ENCODE measurements at regions not wholly inside any gene's neighbourhood (a gene's known extent, or its start where the extent isn't known, plus 50 kb on each side); places are given as distances from the start of the nearest gene placed in this dataset.

DNA sequence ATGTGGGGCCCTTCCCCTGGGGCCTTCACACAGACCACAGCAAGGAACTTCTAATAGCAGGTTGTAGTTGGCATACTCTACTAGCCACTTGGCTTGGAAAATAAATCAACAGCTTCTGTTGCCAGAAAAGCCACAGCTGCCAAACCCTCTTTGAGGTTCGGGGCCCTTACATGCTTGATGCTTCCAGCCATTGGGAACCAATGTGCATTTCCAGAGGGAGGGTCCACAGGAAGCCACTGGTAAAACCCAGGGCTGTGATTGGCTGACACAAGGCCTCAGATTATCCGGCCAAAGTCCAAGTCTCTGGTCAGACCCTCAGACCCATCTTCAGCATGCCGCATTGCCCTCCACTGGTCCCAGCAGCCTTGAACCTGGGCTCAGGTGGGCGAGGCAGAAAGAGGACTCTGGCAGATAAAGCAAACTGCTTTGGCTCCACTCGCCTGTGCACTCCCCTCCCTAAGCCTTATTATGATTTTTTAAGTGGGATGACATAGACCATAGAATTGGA is 214.4 kb downstream of the BCL11B start:
- no peaks in the 10 kb centered on the region for H3K27me3 ChIP-seq (ENCODE audit: control insufficient read depth, insufficient read depth, low read length)
- H3K4me3 ChIP-seq (ENCODE audit: low read length) = no peak overlapping the region
- H3K9me3 ChIP-seq (ENCODE audit: control insufficient read depth, insufficient read depth, low read length) = no peaks in the 10 kb centered on the region
- H3K36me3 ChIP-seq (ENCODE audit: control insufficient read depth, insufficient read depth, low read length) = no peaks in the 10 kb centered on the region
- no peaks in the 10 kb centered on the region for H3K4me1 ChIP-seq (ENCODE audit: control insufficient read depth, insufficient read depth, low read length)
- no CpG with 5 or more reads among the region's 5 CpGs for WGBS (ENCODE audit: insufficient coverage, insufficient read length)
- H3K27ac ChIP-seq (ENCODE audit: low read length) = no peak overlapping the region
- no peak for DNase-seq (ENCODE audit: low read depth, low spot score)

- Histone ChIP-seq H3K4me3 (ENCODE audit: low read length) (no peak overlapping the region), H3K36me3 (ENCODE audit: control insufficient read depth, insufficient read depth, low read length) (no peaks in the 10 kb centered on the region), H3K9me3 (ENCODE audit: control insufficient read depth, insufficient read depth, low read length) (no peaks in the 10 kb centered on the region), H3K27ac (ENCODE audit: low read length) (no peak overlapping the region), H3K27me3 (ENCODE audit: control insufficient read depth, insufficient read depth, low read length) (no peaks in the 10 kb centered on the region), H3K4me1 (ENCODE audit: control insufficient read depth, insufficient read depth, low read length) (no peaks in the 10 kb centered on the region)
- no CpG with 5 or more reads among the region's 8 CpGs for WGBS (ENCODE audit: insufficient coverage, insufficient read length)
- no peak for DNase-seq (ENCODE audit: low read depth, low spot score)
Observed at GRCh38 chr14:99058542-99058941, 213.5 kb downstream of the BCL11B start.

- H3K36me3 ChIP-seq (ENCODE audit: control insufficient read depth, insufficient read depth, low read length) = no peaks in the 10 kb centered on the region
- H3K4me3 ChIP-seq (ENCODE audit: low read length) = no peak overlapping the region
- no peak for DNase-seq (ENCODE audit: low read depth, low spot score)
- H3K9me3 ChIP-seq (ENCODE audit: control insufficient read depth, insufficient read depth, low read length) = no peaks in the 10 kb centered on the region
- H3K27me3 ChIP-seq (ENCODE audit: control insufficient read depth, insufficient read depth, low read length) = no peaks in the 10 kb centered on the region
- H3K4me1 ChIP-seq (ENCODE audit: control insufficient read depth, insufficient read depth, low read length) = no peaks in the 10 kb centered on the region; the same call in 1 of the 2 replicates
- WGBS (ENCODE audit: insufficient coverage, insufficient read length) = no CpG with 5 or more reads among the region's 10 CpGs
- no peak overlapping the region for H3K27ac ChIP-seq (ENCODE audit: low read length)
Observed at GRCh38 chr14:99062216-99062615, 209.8 kb downstream of the BCL11B start.

GRCh38 chr14:99062772-99063418 is 209.1 kb downstream of the BCL11B start:
- no peaks in the 10 kb centered on the region for H3K27me3 ChIP-seq (ENCODE audit: control insufficient read depth, insufficient read depth, low read length)
- H3K27ac ChIP-seq (ENCODE audit: low read length) = no peak overlapping the region
- WGBS (ENCODE audit: insufficient coverage, insufficient read length) = no CpG with 5 or more reads among the region's 18 CpGs
- H3K4me3 ChIP-seq (ENCODE audit: low read length) = no peak overlapping the region
- no peaks in the 10 kb centered on the region for H3K9me3 ChIP-seq (ENCODE audit: control insufficient read depth, insufficient read depth, low read length)
- H3K36me3 ChIP-seq (ENCODE audit: control insufficient read depth, insufficient read depth, low read length) = no peaks in the 10 kb centered on the region
- DNase-seq (ENCODE audit: low read depth, low spot score) = no peak
- no peaks in the 10 kb centered on the region; the same call in 1 of the 2 replicates for H3K4me1 ChIP-seq (ENCODE audit: control insufficient read depth, insufficient read depth, low read length)

DNA sequence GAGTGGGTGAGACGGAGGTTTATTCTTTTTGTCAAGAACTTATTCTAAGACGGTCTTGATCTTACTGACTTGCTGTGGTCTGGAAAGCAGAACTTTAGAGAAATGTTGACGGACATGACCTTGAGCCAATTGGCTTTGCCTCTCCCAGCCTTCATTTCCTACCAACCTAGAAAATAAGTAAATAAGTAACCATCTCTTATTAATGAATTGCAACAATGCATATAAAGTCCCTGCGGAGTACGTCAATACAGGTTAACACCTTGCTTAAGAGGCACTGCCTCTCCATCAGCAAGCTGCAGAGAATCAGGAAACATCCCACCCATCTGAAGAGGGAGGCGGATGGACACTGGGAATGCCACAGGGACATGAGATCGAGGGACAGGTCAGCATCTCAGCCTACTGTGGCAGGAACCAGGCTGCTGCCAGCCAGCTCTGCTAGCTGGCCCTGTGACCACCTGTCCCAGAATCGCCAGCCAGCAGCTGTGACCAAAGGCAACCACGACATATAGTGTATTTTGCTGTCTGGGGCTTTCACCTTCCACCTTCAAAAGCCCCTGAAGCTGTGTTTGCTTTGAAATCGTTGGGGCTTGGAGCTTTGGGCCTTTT is 208.3 kb downstream of the BCL11B start:
- no peaks in the 10 kb centered on the region for H3K36me3 ChIP-seq (ENCODE audit: control insufficient read depth, insufficient read depth, low read length)
- H3K4me3 ChIP-seq (ENCODE audit: low read length) = no peak overlapping the region
- WGBS (ENCODE audit: insufficient coverage, insufficient read length) = no CpG with 5 or more reads among the region's 10 CpGs
- H3K27me3 ChIP-seq (ENCODE audit: control insufficient read depth, insufficient read depth, low read length) = no peaks in the 10 kb centered on the region
- no peak for DNase-seq (ENCODE audit: low read depth, low spot score)
- H3K27ac ChIP-seq (ENCODE audit: low read length) = no peak overlapping the region
- H3K9me3 ChIP-seq (ENCODE audit: control insufficient read depth, insufficient read depth, low read length) = no peaks in the 10 kb centered on the region
- H3K4me1 ChIP-seq (ENCODE audit: control insufficient read depth, insufficient read depth, low read length) = no peaks in the 10 kb centered on the region; the same call in 1 of the 2 replicates

DNA sequence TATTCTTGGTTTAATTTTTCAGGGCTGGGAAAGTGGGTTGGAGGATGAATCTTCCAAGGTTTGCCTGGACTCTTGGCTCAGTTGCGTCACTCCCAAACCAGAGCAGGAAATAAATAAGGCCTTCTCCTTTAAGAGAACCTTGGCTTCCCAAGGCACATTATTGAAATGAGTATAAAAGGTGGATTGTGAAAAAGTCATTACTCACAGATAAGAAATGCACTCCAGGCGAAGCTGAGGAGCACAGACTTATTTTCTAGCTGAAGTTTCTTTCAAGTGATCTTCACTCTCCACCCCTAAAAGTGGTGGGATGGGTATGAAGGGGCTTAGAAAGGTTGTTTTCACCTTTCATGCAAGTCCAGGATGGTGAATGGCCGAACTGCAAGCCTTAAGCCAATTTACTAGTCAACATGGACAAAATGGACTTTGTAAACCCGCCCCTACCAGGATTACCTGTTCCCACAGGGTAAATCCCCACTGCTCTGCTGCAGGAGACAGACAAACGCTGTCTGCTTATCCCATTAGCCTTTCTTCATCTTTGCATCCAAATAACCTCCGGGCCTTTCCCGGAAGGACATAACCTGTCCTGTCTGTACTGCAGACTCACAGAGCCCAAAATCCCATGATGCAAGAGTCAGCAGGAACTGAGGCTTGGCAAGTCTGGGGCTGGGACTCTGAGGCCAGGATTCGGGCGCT is 207.6 kb downstream of the BCL11B start:
- WGBS (ENCODE audit: insufficient coverage, insufficient read length) = no CpG with 5 or more reads among the region's 9 CpGs
- DNase-seq (ENCODE audit: low read depth, low spot score) = no peak
- no peak overlapping the region for H3K27ac ChIP-seq (ENCODE audit: low read length)

GRCh38 chr14:99065551-99065950 is 206.4 kb downstream of the BCL11B start:
- Histone ChIP-seq H3K4me1 (ENCODE audit: control insufficient read depth, insufficient read depth, low read length) (no peaks in the 10 kb centered on the region; the same call in 1 of the 2 replicates), H3K9me3 (ENCODE audit: control insufficient read depth, insufficient read depth, low read length) (no peaks in the 10 kb centered on the region), H3K27ac (ENCODE audit: low read length) (no peak overlapping the region), H3K27me3 (ENCODE audit: control insufficient read depth, insufficient read depth, low read length) (no peaks in the 10 kb centered on the region), H3K36me3 (ENCODE audit: control insufficient read depth, insufficient read depth, low read length) (no peaks in the 10 kb centered on the region), H3K4me3 (ENCODE audit: low read length) (no peak overlapping the region)
- WGBS (ENCODE audit: insufficient coverage, insufficient read length) = no CpG with 5 or more reads among the region's 3 CpGs
- DNase-seq (ENCODE audit: low read depth, low spot score) = no peak

More for the DNA sequence above, 207.6 kb downstream of the BCL11B start:
- no peaks in the 10 kb centered on the region for H3K9me3 ChIP-seq (ENCODE audit: control insufficient read depth, insufficient read depth, low read length)
- H3K4me3 ChIP-seq (ENCODE audit: low read length) = no peak overlapping the region
- no peaks in the 10 kb centered on the region for H3K27me3 ChIP-seq (ENCODE audit: control insufficient read depth, insufficient read depth, low read length)
- no peaks in the 10 kb centered on the region; the same call in 1 of the 2 replicates for H3K4me1 ChIP-seq (ENCODE audit: control insufficient read depth, insufficient read depth, low read length)
- no peaks in the 10 kb centered on the region for H3K36me3 ChIP-seq (ENCODE audit: control insufficient read depth, insufficient read depth, low read length)

GRCh38 chr14:99066378-99066777 is 205.6 kb downstream of the BCL11B start:
- no peaks in the 10 kb centered on the region for H3K27me3 ChIP-seq (ENCODE audit: control insufficient read depth, insufficient read depth, low read length)
- no peak overlapping the region for H3K27ac ChIP-seq (ENCODE audit: low read length)
- H3K9me3 ChIP-seq (ENCODE audit: control insufficient read depth, insufficient read depth, low read length) = no peaks in the 10 kb centered on the region
- no peaks in the 10 kb centered on the region; the same call in 1 of the 2 replicates for H3K4me1 ChIP-seq (ENCODE audit: control insufficient read depth, insufficient read depth, low read length)
- no peaks in the 10 kb centered on the region for H3K36me3 ChIP-seq (ENCODE audit: control insufficient read depth, insufficient read depth, low read length)
- no peak for DNase-seq (ENCODE audit: low read depth, low spot score)
- no CpG with 5 or more reads among the region's 23 CpGs for WGBS (ENCODE audit: insufficient coverage, insufficient read length)
- H3K4me3 ChIP-seq (ENCODE audit: low read length) = no peak overlapping the region

DNA sequence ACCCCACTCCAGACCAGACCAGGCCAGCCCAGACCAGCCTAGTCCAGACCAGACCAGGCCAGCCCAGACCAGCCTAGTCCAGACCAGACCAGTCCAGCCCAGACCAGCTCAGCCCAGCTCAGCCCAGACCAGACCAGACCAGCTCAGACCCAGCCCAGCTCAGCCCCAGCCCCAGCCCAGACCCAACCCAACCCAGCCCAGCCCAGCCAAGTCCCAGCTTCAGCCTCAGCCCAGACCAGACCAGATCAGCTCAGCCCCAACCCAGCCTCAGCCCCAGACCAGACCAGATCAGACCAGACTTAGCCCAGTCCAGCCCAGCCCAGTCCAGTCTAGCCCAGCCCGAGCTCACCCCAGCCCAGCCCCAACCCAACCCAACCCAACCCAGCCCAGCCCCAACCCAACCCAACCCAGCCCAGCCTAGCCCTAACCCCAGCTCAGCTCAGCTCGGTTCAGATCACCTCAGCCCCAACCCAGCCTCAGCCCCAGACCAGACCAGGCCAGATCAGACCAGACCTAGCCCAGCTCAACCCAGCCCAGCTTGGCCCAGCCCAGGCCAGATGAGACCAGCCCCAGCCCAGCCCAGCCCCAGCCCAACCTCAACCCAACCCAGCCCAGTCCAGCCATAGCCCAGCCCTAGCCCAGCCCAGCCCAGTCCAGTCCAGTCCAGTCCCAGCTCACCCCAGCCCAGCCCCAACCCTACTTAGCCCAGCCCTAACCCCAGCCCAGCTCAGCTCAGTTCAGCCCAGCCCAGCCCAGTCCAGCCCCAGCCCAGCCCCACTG is 204.7 kb downstream of the BCL11B start:
- DNase-seq (ENCODE audit: low read depth, low spot score) = no peak
- Histone ChIP-seq H3K36me3 (ENCODE audit: control insufficient read depth, insufficient read depth, low read length) (no peaks in the 10 kb centered on the region), H3K4me3 (ENCODE audit: low read length) (no peak overlapping the region), H3K27ac (ENCODE audit: low read length) (no peak overlapping the region), H3K27me3 (ENCODE audit: control insufficient read depth, insufficient read depth, low read length) (no peaks in the 10 kb centered on the region), H3K4me1 (ENCODE audit: control insufficient read depth, insufficient read depth, low read length) (no peaks in the 10 kb centered on the region; the same call in 1 of the 2 replicates), H3K9me3 (ENCODE audit: control insufficient read depth, insufficient read depth, low read length) (no peaks in the 10 kb centered on the region)
- WGBS (ENCODE audit: insufficient coverage, insufficient read length) = no CpG with 5 or more reads among the region's 2 CpGs

- WGBS (ENCODE audit: insufficient coverage, insufficient read length) = no CpG with 5 or more reads among the region's 5 CpGs
- Histone ChIP-seq H3K27me3 (ENCODE audit: control insufficient read depth, insufficient read depth, low read length) (no peaks in the 10 kb centered on the region), H3K4me3 (ENCODE audit: low read length) (no peak overlapping the region), H3K9me3 (ENCODE audit: control insufficient read depth, insufficient read depth, low read length) (no peaks in the 10 kb centered on the region), H3K36me3 (ENCODE audit: control insufficient read depth, insufficient read depth, low read length) (no peaks in the 10 kb centered on the region), H3K27ac (ENCODE audit: low read length) (no peak overlapping the region), H3K4me1 (ENCODE audit: control insufficient read depth, insufficient read depth, low read length) (no peaks in the 10 kb centered on the region; the same call in 1 of the 2 replicates)
- no peak for DNase-seq (ENCODE audit: low read depth, low spot score)
Observed at GRCh38 chr14:99067927-99068326, 204.1 kb downstream of the BCL11B start.
